ENCODE measurements at regions not wholly inside any gene's neighbourhood (a gene's known extent, or its start where the extent isn't known, plus 50 kb on each side); places are given as distances from the start of the nearest gene placed in this dataset.

- no peak for TF ChIP-seq POLR2AphosphoS5 (IDR thresholded peaks at IDR 0.05; ENCODE audit: borderline replicate concordance, low read depth, low read length)
- TF ChIP-seq EZH2 (IDR thresholded peaks at IDR 0.05), result no peak
- TF ChIP-seq FOXP2 (optimal IDR thresholded peaks at IDR 0.05; ENCODE audit: control extremely low read depth, extremely low read length, insufficient read depth), result no peak
Measured at GRCh38 chr16:17829811-17830210, 359.1 kb upstream of the XYLT1 start.

Data from SK-N-MC (cell line).